Left ventricle myocardium inferior (tissue), 1 donor: ENCODE measurements at regions not wholly inside any gene's neighbourhood (a gene's known extent, or its start where the extent isn't known, plus 50 kb on each side); places are given as distances from the start of the nearest gene placed in this dataset.
A peak's percentile ranks its signal among the peaks of the same experiment; 100 is the strongest.

Source experiments
- DNase-seq: peaks from one replicate; pipeline ENCODE4 v3.0.0-alpha.2; 2020
- H3K27ac ChIP-seq: fragments of 200-600 bp; replicated peaks from 2 replicates; pipeline ENCODE4 v1.8.0; 2021
- H3K27me3 ChIP-seq: fragments of 200-600 bp; 2 replicates; pipeline ENCODE4 v1.8.0; 2021; ENCODE audit warnings: low read depth
- H3K36me3 ChIP-seq: fragments of 200-600 bp; 2 replicates; pipeline ENCODE4 v1.8.0; 2021
- H3K4me1 ChIP-seq: fragments of 200-600 bp; 2 replicates; pipeline ENCODE4 v1.8.0; 2021
- H3K4me3 ChIP-seq: fragments of 200-600 bp; 2 replicates; pipeline ENCODE4 v1.8.0; 2021; ENCODE audit warnings: mild to moderate bottlenecking, moderate library complexity
- H3K9me3 ChIP-seq: fragments of 200-600 bp; replicated peaks from 2 replicates; pipeline ENCODE4 v1.8.0; 2021
- CTCF ChIP-seq: fragments of 200-600 bp; IDR thresholded peaks from 2 replicates; pipeline ENCODE4 v1.8.0; 2021; ENCODE audit warnings: antibody characterized with exemption, mild to moderate bottlenecking, borderline replicate concordance
- intact Hi-C: fragments of 100-400 bp; cut with micrococcal nuclease; formaldehyde crosslinking; loops from one replicate; pipeline ENCODE4 v1.11.0; 2022
- donor health status: DM: no; HTN: yes; CAD: no; lungs with severe emphysema.

GRCh38 chr1:112054510-112054909 lies 65.0 kb upstream of the KCND3 start:
- Histone ChIP-seq H3K27ac (peak overlapping the region; percentile 75), H3K9me3 (no peaks in the 10 kb centered on the region), H3K4me1 (peaks cover 46% of the 10 kb centered on the region), H3K36me3 (no peaks in the 10 kb centered on the region), H3K4me3 (no peak overlapping the region), H3K27me3 (no peaks in the 10 kb centered on the region)
- no peak for DNase-seq
- no peak for TF ChIP-seq CTCF
- intact Hi-C loops, result no loop called here

- H3K27ac ChIP-seq, result peak overlapping the region; percentile 75
Observed at GRCh38 chr1:112056354-112056753, 66.9 kb upstream of the KCND3 start.

GRCh38 chr1:112057736-112058135 lies 68.3 kb upstream of the KCND3 start:
- DNase-seq, result no peak
- no peak for TF ChIP-seq CTCF
- no peaks in the 10 kb centered on the region for H3K36me3 ChIP-seq
- H3K4me1 ChIP-seq, result peaks cover 46% of the 10 kb centered on the region
- no peak overlapping the region for H3K4me3 ChIP-seq
- no peaks in the 10 kb centered on the region for H3K9me3 ChIP-seq
- H3K27me3 ChIP-seq, result no peaks in the 10 kb centered on the region
- H3K27ac ChIP-seq, result peak overlapping the region; percentile 75
- intact Hi-C loops, result no loop called here

More at GRCh38 chr1:112056354-112056753, 66.9 kb upstream of the KCND3 start:
- DNase-seq, result no peak
- Histone ChIP-seq H3K27me3 (no peaks in the 10 kb centered on the region), H3K9me3 (no peaks in the 10 kb centered on the region), H3K4me1 (peaks cover 46% of the 10 kb centered on the region), H3K4me3 (peak overlapping the region; percentile 33), H3K36me3 (no peaks in the 10 kb centered on the region)
- TF ChIP-seq CTCF, result no peak
- intact Hi-C loops, result no loop called here

GRCh38 chr1:112058815-112059450 lies 69.5 kb upstream of the KCND3 start:
- intact Hi-C loops, result no loop called here
- H3K9me3 ChIP-seq, result no peaks in the 10 kb centered on the region
- no peaks in the 10 kb centered on the region for H3K36me3 ChIP-seq
- no peak overlapping the region for H3K27ac ChIP-seq
- H3K4me1 ChIP-seq, result peaks cover 50% of the 10 kb centered on the region
- no peak for DNase-seq
- no peaks in the 10 kb centered on the region for H3K27me3 ChIP-seq
- H3K4me3 ChIP-seq, result no peak overlapping the region
- TF ChIP-seq CTCF, result no peak

GRCh38 chr1:112059679-112060078 lies 70.2 kb upstream of the KCND3 start:
- Histone ChIP-seq H3K36me3 (no peaks in the 10 kb centered on the region), H3K4me3 (no peak overlapping the region), H3K4me1 (peaks cover 48% of the 10 kb centered on the region), H3K9me3 (no peaks in the 10 kb centered on the region), H3K27me3 (no peaks in the 10 kb centered on the region), H3K27ac (no peak overlapping the region)
- intact Hi-C loops, result no loop called here
- TF ChIP-seq CTCF, result no peak
- no peak for DNase-seq
